HK-2 (cell line): ENCODE measurements at regions not wholly inside any gene's neighbourhood (a gene's known extent, or its start where the extent isn't known, plus 50 kb on each side); places are given as distances from the start of the nearest gene placed in this dataset.

Experiments used
- DNase-seq: peaks from one replicate; pipeline ENCODE4 v3.0.0-alpha.2; 2018; ENCODE audit not compliant: unreplicated experiment

- no peak for DNase-seq
These were observed 1026.6 kb downstream of the BRD1 start for GRCh38 chr22:48800886-48801607.

- DNase-seq: no peak
These were observed 1027.4 kb downstream of the BRD1 start for GRCh38 chr22:48800036-48800885.

- DNase-seq: no peak
These were observed 1028.3 kb downstream of the BRD1 start for GRCh38 chr22:48799227-48799970.

- no peak for DNase-seq
These were observed 1029.1 kb downstream of the BRD1 start for GRCh38 chr22:48798281-48799226.

- DNase-seq: no peak
These were observed 1029.9 kb downstream of the BRD1 start for GRCh38 chr22:48797731-48798130.

- no peak for DNase-seq
These were observed 1031.2 kb downstream of the BRD1 start for GRCh38 chr22:48796310-48797015.

- DNase-seq: no peak
These were observed 1032.0 kb downstream of the BRD1 start for GRCh38 chr22:48795664-48796063.

GRCh38 chr22:48794906-48795305 is 1032.8 kb downstream of the BRD1 start:
- DNase-seq: no peak

- no peak for DNase-seq
These were observed 1033.7 kb downstream of the BRD1 start for GRCh38 chr22:48793949-48794348.

GRCh38 chr22:48786679-48786996 is 1041.0 kb downstream of the BRD1 start:
- no peak for DNase-seq

GRCh38 chr22:48785792-48786678 is 1041.6 kb downstream of the BRD1 start:
- no peak for DNase-seq

- DNase-seq: no peak
These were observed 1042.8 kb downstream of the BRD1 start for GRCh38 chr22:48784701-48785503.

- DNase-seq: no peak
These were observed 1043.8 kb downstream of the BRD1 start for GRCh38 chr22:48783821-48784266.

- no peak for DNase-seq
These were observed 1044.7 kb downstream of the BRD1 start for GRCh38 chr22:48782811-48783511.

- DNase-seq: no peak
These were observed 1045.3 kb downstream of the BRD1 start for GRCh38 chr22:48782326-48782725.

GRCh38 chr22:48781868-48782267 is 1045.8 kb downstream of the BRD1 start:
- DNase-seq: no peak

GRCh38 chr22:48781391-48781790 is 1046.3 kb downstream of the BRD1 start:
- DNase-seq: no peak

- no peak for DNase-seq
These were observed 1046.9 kb downstream of the BRD1 start for GRCh38 chr22:48780597-48781277.
